ENCODE measurements at regions not wholly inside any gene's neighbourhood (a gene's known extent, or its start where the extent isn't known, plus 50 kb on each side); places are given as distances from the start of the nearest gene placed in this dataset.

DNA sequence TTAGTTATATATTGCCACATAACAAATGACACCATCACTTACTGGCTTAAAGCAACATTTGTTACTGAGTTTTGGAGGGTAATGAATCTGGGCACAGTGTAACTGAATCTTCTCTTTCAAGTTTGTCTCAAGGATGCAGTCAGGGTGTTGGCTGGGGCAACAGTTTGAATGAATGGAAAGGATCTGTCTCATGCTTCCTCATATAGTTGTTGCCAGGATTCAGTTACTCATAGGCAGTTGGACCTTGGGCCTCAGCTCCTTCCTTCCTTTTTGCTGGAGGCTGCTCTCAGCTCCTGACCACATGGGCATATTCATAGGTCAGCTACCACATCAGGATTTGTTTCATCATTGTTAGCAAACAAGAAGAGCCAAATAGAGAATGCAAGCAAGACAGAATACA is 466.1 kb upstream of the MC4R start:
- H3K4me3 ChIP-seq (ENCODE audit: low read depth, low read length) = no peak overlapping the region
- TF ChIP-seq POLR2A (IDR thresholded peaks at IDR 0.05; ENCODE audit: extremely low read depth, insufficient read length) (no peak), MYC (IDR thresholded peaks at IDR 0.05; ENCODE audit: low read depth, low read length) (no peak)
- TF ChIP-seq, protein P1, sequence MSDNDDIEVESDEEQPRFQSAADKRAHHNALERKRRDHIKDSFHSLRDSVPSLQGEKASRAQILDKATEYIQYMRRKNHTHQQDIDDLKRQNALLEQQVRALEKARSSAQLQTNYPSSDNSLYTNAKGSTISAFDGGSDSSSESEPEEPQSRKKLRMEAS (IDR thresholded peaks at IDR 0.05; ENCODE audit: low read depth, low read length) = no peak
- TF ChIP-seq, protein P2, sequence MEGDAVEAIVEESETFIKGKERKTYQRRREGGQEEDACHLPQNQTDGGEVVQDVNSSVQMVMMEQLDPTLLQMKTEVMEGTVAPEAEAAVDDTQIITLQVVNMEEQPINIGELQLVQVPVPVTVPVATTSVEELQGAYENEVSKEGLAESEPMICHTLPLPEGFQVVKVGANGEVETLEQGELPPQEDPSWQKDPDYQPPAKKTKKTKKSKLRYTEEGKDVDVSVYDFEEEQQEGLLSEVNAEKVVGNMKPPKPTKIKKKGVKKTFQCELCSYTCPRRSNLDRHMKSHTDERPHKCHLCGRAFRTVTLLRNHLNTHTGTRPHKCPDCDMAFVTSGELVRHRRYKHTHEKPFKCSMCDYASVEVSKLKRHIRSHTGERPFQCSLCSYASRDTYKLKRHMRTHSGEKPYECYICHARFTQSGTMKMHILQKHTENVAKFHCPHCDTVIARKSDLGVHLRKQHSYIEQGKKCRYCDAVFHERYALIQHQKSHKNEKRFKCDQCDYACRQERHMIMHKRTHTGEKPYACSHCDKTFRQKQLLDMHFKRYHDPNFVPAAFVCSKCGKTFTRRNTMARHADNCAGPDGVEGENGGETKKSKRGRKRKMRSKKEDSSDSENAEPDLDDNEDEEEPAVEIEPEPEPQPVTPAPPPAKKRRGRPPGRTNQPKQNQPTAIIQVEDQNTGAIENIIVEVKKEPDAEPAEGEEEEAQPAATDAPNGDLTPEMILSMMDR (IDR thresholded peaks at IDR 0.05; ENCODE audit: low read depth, low read length) = no peak
- DNase-seq (ENCODE audit: low read depth) = no peak

DNA sequence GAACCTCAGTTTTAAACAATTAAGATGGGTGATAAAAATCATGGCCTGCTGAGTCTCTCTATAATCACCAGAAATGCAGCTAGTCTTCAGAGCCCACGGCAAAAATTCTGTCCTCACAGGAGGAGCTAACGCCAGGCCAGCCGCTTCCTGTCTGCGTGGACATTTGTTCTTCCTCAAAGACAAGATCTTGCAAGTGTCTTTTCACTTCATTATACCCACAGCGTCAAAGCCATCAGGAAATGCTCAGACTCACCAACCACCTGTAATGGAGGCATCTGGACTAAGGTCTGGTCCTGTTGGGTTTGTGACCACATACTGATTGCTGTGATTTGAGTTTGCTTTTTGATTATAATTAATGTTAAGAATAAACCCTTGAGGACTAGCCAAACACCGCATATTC is 473.8 kb upstream of the MC4R start:
- TF ChIP-seq POLR2A (IDR thresholded peaks at IDR 0.05; ENCODE audit: extremely low read depth, insufficient read length) (no peak), MYC (IDR thresholded peaks at IDR 0.05; ENCODE audit: low read depth, low read length) (no peak)
- TF ChIP-seq, protein P2 (IDR thresholded peaks at IDR 0.05; ENCODE audit: low read depth, low read length) = no peak
- TF ChIP-seq, protein P1 (IDR thresholded peaks at IDR 0.05; ENCODE audit: low read depth, low read length) = no peak
- H3K4me3 ChIP-seq (ENCODE audit: low read depth, low read length) = no peak overlapping the region
- no peak for DNase-seq (ENCODE audit: low read depth)

DNA sequence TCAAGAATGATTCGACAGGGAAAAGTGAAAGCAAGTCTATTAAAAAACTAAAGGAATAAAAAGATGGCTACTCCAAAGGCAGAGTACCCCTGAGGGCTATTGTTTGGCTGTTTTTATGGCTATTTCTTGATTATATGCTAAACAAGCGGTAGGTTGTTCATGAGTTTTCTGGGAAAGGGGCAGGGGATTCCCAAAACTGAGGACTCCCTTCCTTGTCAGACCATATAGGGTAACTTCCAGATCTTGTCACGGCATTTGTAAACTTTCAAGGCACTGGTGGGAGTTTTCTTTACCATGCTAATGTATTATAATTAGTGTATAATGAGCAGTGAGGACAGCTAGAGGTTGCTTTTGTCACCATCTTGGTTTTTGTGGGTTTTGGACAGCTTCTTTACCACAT is 474.9 kb upstream of the MC4R start:
- H3K4me3 ChIP-seq (ENCODE audit: low read depth, low read length) = no peak overlapping the region
- TF ChIP-seq MYC (IDR thresholded peaks at IDR 0.05; ENCODE audit: low read depth, low read length) (no peak), POLR2A (IDR thresholded peaks at IDR 0.05; ENCODE audit: extremely low read depth, insufficient read length) (no peak)
- TF ChIP-seq, protein P2 (IDR thresholded peaks at IDR 0.05; ENCODE audit: low read depth, low read length) = no peak
- TF ChIP-seq, protein P1 (IDR thresholded peaks at IDR 0.05; ENCODE audit: low read depth, low read length) = no peak
- DNase-seq (ENCODE audit: low read depth) = peak; percentile 1

DNA sequence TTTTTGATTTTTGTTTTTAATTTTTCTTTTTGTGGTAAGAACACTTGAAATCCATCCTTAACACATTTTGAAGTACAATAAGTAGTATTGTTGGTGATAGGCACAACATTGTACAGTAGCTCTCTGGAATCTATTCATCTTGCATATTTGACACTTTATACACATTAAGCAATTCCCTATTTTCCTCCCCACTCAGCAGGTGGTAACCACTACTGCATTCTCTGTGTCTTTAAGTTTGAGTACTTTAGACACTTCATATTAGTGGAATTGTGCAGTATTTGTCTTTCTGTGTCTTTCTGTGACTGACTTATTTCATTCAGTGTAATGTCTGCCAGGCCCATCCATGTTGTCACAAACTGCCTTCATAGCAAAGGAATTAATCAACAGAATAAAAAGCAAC is 471.7 kb upstream of the CDH20 start:
- H3K4me3 ChIP-seq (ENCODE audit: low read depth, low read length) = no peak overlapping the region
- DNase-seq (ENCODE audit: low read depth) = peak; percentile 3
- TF ChIP-seq POLR2A (IDR thresholded peaks at IDR 0.05; ENCODE audit: extremely low read depth, insufficient read length) = no peak
- TF ChIP-seq, protein P2 (IDR thresholded peaks at IDR 0.05; ENCODE audit: low read depth, low read length) = no peak
- TF ChIP-seq, protein P1 (IDR thresholded peaks at IDR 0.05; ENCODE audit: low read depth, low read length) = no peak
- no peak for TF ChIP-seq MYC (IDR thresholded peaks at IDR 0.05; ENCODE audit: low read depth, low read length)

DNA sequence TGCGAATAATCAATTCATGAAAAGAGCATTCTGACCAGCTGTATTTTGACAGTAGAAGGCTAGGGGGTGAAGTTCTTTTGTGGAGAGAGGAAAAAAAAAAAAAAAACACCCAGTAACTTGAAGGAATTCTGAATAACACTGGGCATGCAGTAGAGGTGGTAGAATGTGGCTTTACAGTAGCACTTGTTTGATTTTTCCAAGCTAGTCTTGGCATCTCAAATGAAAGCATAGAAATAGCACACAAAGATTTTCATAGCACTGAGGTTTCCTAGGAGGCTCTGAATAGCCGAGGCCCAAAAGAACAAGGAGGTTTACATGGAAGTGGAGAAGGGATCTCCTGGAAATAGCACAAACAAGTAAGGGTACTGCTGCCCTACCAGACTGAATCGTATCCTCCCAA is 470.2 kb upstream of the CDH20 start:
- no peak overlapping the region for H3K4me3 ChIP-seq (ENCODE audit: low read depth, low read length)
- TF ChIP-seq MYC (IDR thresholded peaks at IDR 0.05; ENCODE audit: low read depth, low read length) = no peak
- TF ChIP-seq POLR2A (IDR thresholded peaks at IDR 0.05; ENCODE audit: extremely low read depth, insufficient read length) = no peak
- DNase-seq (ENCODE audit: low read depth) = no peak

DNA sequence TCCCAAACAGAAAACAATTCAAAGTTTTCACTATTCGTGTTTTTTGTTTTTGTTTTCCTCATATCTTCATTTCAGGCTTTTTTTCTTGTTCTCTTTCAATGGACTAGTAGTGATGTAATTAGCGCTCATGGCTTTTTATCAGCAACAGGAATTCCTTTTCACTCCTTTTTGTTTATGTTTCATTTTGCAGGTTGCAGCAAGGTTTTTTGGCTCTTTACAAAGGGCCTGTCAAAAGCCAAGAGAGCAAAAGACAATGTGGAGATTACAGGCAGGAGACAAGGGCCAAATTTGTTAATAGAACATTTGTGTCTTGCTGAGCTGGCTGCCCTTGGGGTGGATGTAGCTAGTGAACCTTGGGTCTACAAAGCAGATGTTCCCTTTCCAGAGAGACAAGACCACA is 467.4 kb upstream of the CDH20 start:
- TF ChIP-seq, protein P1 (IDR thresholded peaks at IDR 0.05; ENCODE audit: low read depth, low read length) = no peak
- TF ChIP-seq MYC (IDR thresholded peaks at IDR 0.05; ENCODE audit: low read depth, low read length) = no peak
- TF ChIP-seq, protein P2 (IDR thresholded peaks at IDR 0.05; ENCODE audit: low read depth, low read length) = no peak
- TF ChIP-seq POLR2A (IDR thresholded peaks at IDR 0.05; ENCODE audit: extremely low read depth, insufficient read length) = no peak
- no peak for DNase-seq (ENCODE audit: low read depth)
- H3K4me3 ChIP-seq (ENCODE audit: low read depth, low read length) = no peak overlapping the region

Data from NB4 (cell line).